Endodermal cell (in vitro differentiated cells): ENCODE measurements at regions not wholly inside any gene's neighbourhood (a gene's known extent, or its start where the extent isn't known, plus 50 kb on each side); places are given as distances from the start of the nearest gene placed in this dataset.

Experiments used
- DNase-seq: peaks from one replicate; pipeline ENCODE4 v3.0.0-alpha.2; 2017
- H3K27ac ChIP-seq: 2 replicates; pipeline ENCODE4 v1.5.1; 2013; ENCODE audit warnings: mild to moderate bottlenecking, low read depth, low read length, moderate library complexity
- H3K27me3 ChIP-seq: 2 replicates; pipeline ENCODE4 v1.6.1; 2013; ENCODE audit warnings: mild to moderate bottlenecking, low read length, moderate library complexity; ENCODE audit not compliant: insufficient read depth, control insufficient read depth, poor library complexity, severe bottlenecking
- H3K36me3 ChIP-seq: 2 replicates; pipeline ENCODE4 v1.7.0; 2013; ENCODE audit warnings: mild to moderate bottlenecking, low read length, moderate library complexity; ENCODE audit not compliant: control insufficient read depth, insufficient read depth
- H3K4me1 ChIP-seq: one replicate; pipeline ENCODE4 v1.7.0; 2013; ENCODE audit warnings: low read length; ENCODE audit not compliant: control insufficient read depth, insufficient read depth
- H3K4me3 ChIP-seq: 2 replicates; pipeline ENCODE4 v1.5.1; 2013; ENCODE audit warnings: mild to moderate bottlenecking, low read length, moderate library complexity
- H3K9ac ChIP-seq: 2 replicates; pipeline ENCODE4 v1.6.1; 2013; ENCODE audit warnings: mild to moderate bottlenecking, low read length, moderate library complexity; ENCODE audit not compliant: poor library complexity, severe bottlenecking; ENCODE audit errors: extremely low read depth
- H3K9me3 ChIP-seq: 2 replicates; pipeline ENCODE4 v1.6.1; 2013; ENCODE audit warnings: mild to moderate bottlenecking, low read length, moderate library complexity; ENCODE audit not compliant: control insufficient read depth
- H3K27ac Mint-ChIP-seq: 2 replicates; pipeline ENCODE4 v1.8.0; 2020; ENCODE audit warnings: mixed read lengths
- H3K27me3 Mint-ChIP-seq: 2 replicates; pipeline ENCODE4 v1.8.0; 2021; ENCODE audit warnings: mild to moderate bottlenecking, mixed read lengths; ENCODE audit not compliant: insufficient read depth
- H3K36me3 Mint-ChIP-seq: 2 replicates; pipeline ENCODE4 v1.8.0; 2020; ENCODE audit warnings: low read depth, mixed read lengths
- H3K4me1 Mint-ChIP-seq: 2 replicates; pipeline ENCODE4 v1.8.0; 2020; ENCODE audit warnings: mixed read lengths
- H3K4me3 Mint-ChIP-seq: 2 replicates; pipeline ENCODE4 v1.8.0; 2020; ENCODE audit warnings: mild to moderate bottlenecking, moderate library complexity, mixed read lengths
- H3K9me3 Mint-ChIP-seq: 2 replicates; pipeline ENCODE4 v1.8.0; 2020; ENCODE audit warnings: mild to moderate bottlenecking, mixed read lengths
- CTCF ChIP-seq: fragments of 200-600 bp; sonication (generic); conservative IDR thresholded peaks from 2 replicates; pipeline ENCODE4 v1.5.0; 2021; ENCODE audit warnings: antibody characterized with exemption, mild to moderate bottlenecking
- WGBS, 2 experiments: methylation state at CpG; one replicate each; pipeline versions ENCODE4 v1.1.5 to v1.1.7; 2013; ENCODE audit warnings: missing lambda C conversion rate in 2 of 2, mixed read lengths in 1 of 2; ENCODE audit not compliant: insufficient coverage in 1 of 2, insufficient read length in 1 of 2; 5-methylcytosine and 5-hydroxymethylcytosine counted together

- no peak overlapping the region for H3K4me3 Mint-ChIP-seq
- no peak for TF ChIP-seq CTCF
- Histone ChIP-seq H3K9ac (no peak overlapping the region), H3K36me3 (no peaks in the 10 kb centered on the region), H3K27ac (no peak overlapping the region), H3K4me1 (peaks cover 3% of the 10 kb centered on the region), H3K4me3 (no peak overlapping the region), H3K27me3 (no peaks in the 10 kb centered on the region), H3K9me3 (peaks cover 26% of the 10 kb centered on the region)
- 90 to 92% methylated on average over 2 to 3 of the region's 3 CpGs for WGBS, 2 experiments
- no peaks in the 10 kb centered on the region for H3K27me3 Mint-ChIP-seq
- H3K36me3 Mint-ChIP-seq = no peaks in the 10 kb centered on the region
- no peak overlapping the region for H3K27ac Mint-ChIP-seq
- H3K9me3 Mint-ChIP-seq = peaks cover 10% of the 10 kb centered on the region
- peaks cover 19% of the 10 kb centered on the region for H3K4me1 Mint-ChIP-seq
- DNase-seq = no peak
Measured at GRCh38 chr10:9547936-9548904, 1469.5 kb upstream of the CELF2 start.

- peaks cover 22% of the 10 kb centered on the region for H3K9me3 ChIP-seq
- H3K4me3 ChIP-seq = no peak overlapping the region
- TF ChIP-seq CTCF = no peak
- Mint-ChIP-seq H3K27me3 (no peaks in the 10 kb centered on the region), H3K27ac (no peak overlapping the region), H3K9me3 (peaks cover 10% of the 10 kb centered on the region), H3K36me3 (no peaks in the 10 kb centered on the region), H3K4me1 (peaks cover 6% of the 10 kb centered on the region), H3K4me3 (no peak overlapping the region)
- no peak for DNase-seq
- no peak overlapping the region for H3K9ac ChIP-seq
- no peak overlapping the region for H3K27ac ChIP-seq
- no peaks in the 10 kb centered on the region for H3K36me3 ChIP-seq
- no peaks in the 10 kb centered on the region for H3K27me3 ChIP-seq
- 90 to 100% methylated on average over 2 of the region's 2 CpGs for WGBS, 2 experiments
- peaks cover under 1% of the 10 kb centered on the region for H3K4me1 ChIP-seq
Measured at GRCh38 chr10:9550810-9551209, 1466.9 kb upstream of the CELF2 start.

- H3K36me3 Mint-ChIP-seq = no peaks in the 10 kb centered on the region
- H3K9me3 ChIP-seq = peaks cover 22% of the 10 kb centered on the region
- no peak for DNase-seq
- no peaks in the 10 kb centered on the region for H3K27me3 Mint-ChIP-seq
- no peak for TF ChIP-seq CTCF
- 84 to 89% methylated on average over 1 of the region's 1 CpG for WGBS, 2 experiments
- no peak overlapping the region for H3K27ac ChIP-seq
- no peak overlapping the region for H3K4me3 ChIP-seq
- peaks cover 10% of the 10 kb centered on the region for H3K9me3 Mint-ChIP-seq
- H3K4me1 ChIP-seq = no peaks in the 10 kb centered on the region
- H3K27me3 ChIP-seq = no peaks in the 10 kb centered on the region
- H3K4me1 Mint-ChIP-seq = peaks cover 2% of the 10 kb centered on the region
- no peak overlapping the region for H3K9ac ChIP-seq
- H3K36me3 ChIP-seq = no peaks in the 10 kb centered on the region
- no peak overlapping the region for H3K4me3 Mint-ChIP-seq
- H3K27ac Mint-ChIP-seq = no peak overlapping the region
Measured at GRCh38 chr10:9554321-9554720, 1463.4 kb upstream of the CELF2 start.
